OCI-M2 (cell line): ENCODE measurements at regions not wholly inside any gene's neighbourhood (a gene's known extent, or its start where the extent isn't known, plus 50 kb on each side); places are given as distances from the start of the nearest gene placed in this dataset.
A peak's percentile ranks its signal among the peaks of the same experiment; 100 is the strongest.

Experiments
- DNase-seq: peaks from one replicate; lab custom pipeline; 2025; ENCODE audit not compliant: unreplicated experiment; lab: John Stamatoyannopoulos, UW

DNA sequence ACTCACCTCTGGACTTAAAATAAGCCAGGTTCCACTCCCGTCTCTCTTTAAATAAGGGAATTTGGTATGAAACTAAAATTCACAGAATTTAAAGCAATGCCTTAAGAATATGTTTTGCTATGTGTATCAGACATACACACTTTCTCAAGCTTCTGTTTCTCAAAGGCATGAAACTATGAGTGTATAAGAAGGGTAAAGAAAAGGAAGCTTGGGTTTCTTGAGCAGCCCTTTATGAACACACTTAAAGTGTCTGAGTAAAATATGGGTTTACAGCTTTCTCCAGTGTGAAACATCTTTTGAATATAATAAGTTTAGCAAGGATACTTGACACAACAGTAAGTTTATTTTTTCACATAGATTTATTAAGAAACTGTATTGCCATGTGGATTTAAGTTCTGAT, 370.5 kb downstream of the TMA16 start:
- no peak for DNase-seq

DNA sequence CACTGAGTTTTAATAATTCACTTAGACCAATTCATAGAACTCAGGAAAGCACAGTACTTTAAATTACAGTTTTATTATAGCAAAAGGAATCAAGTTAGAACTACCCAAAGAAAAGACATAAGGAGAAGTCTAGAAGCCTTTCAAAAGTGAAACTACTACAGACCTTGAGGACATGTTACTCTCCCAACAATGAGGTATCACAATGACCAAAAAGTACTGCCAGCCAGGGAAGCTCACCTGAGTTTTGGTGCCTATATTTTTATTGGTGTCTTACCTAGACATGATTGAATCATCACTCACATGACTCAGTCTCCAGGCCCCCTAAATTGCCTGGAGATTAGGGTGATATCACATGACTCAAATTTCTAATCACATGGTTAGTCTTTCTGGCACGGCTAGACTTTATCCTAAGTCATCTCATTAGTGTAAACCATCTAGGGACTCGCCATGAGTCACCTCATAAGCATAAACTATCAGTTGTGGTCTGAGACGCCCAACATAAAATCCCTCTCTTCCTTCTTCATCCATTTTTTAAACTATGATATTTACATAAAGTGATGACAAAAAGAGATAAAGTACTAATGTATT, 372.3 kb downstream of the TMA16 start:
- no peak for DNase-seq

DNA sequence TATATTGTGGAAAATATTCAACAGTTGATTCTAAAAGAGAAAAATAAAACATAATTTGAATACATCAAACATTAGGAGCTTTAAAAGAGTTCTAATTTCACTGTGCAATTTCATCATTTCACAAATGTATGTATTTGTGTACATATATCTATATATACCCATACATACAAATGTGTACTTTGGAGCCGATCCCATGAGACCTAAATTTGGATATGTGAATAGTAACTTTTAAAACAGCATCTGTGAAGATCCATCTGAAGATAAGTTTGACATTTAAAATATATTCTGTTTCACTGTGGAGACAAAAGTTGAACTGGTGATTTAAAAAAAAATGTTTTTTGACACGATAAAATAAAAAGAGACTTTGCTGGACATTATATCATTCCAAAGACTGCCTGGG, 374.0 kb downstream of the TMA16 start:
- no peak for DNase-seq

DNA sequence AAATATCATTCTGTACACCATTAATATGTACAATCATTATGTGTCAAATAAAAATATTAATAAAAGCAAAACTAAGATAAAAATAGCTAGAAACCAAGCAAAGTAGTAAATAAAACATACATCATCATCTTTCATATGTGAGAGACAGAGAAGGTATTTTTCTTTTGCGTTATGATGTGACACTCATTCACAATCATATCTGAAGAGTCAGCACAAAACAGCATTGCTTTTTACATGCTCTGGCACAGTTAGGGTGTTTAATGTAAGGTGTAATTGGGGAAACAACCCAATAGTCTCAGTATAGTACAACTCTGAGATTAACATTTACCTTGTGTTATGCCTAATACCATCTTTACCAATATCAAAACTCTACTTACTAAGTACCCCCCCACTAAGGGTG, 376.6 kb downstream of the TMA16 start:
- DNase-seq, result no peak

DNA sequence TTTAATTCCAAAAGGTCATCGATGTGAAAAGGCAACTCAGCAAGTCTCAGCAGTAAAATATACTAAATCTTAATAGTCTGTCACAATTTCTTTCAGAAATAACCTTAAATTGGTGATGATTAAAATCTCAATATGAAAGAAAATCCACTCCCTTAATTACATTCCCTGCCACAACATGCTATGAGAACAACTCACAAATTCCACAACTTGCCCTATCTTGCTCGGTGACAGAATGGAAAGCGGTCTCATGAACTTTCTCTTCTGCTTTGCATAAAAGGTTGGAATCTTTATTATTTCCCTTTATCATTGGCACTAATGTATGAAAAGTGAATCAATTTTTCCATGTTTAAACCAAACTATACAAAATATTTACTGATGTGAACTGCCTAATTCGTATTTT, 380.8 kb downstream of the TMA16 start:
- DNase-seq, result no peak

DNA sequence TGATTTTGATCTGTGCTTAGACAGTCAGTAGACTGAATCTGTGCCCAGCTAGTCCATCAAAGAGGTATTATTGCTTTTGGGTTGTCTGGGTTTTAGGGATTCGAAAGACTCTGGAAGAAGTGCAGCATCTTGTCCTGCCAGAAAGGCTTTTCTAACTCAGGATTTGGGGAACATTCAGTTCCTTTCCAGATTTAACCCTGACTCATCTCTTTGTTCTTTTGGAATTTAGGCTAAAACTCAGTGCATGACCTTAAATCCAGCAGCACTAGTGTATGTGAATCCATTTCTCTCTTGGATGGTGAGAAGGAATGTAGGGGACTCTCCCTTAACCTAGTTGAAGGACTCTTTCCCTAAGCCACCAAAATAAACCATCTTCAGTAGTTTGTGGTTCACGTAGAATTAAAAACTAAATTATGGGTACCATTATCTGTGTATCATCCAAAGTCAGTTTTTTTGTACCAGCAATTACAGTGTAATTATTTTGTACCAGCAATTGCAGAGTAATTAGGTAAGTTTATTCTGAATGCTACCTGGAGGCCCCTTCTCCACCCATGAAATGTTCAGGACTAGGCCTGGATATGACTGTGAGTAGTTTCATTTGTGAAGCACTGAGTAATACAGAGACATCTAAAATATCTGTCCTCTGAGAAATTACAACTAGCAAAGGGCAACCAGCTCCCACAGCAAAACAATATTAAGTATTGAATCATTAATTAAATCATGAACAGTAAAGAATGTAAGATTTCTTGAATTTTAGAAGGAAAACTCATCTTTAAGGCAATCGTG, 384.0 kb downstream of the TMA16 start:
- DNase-seq, result no peak

DNA sequence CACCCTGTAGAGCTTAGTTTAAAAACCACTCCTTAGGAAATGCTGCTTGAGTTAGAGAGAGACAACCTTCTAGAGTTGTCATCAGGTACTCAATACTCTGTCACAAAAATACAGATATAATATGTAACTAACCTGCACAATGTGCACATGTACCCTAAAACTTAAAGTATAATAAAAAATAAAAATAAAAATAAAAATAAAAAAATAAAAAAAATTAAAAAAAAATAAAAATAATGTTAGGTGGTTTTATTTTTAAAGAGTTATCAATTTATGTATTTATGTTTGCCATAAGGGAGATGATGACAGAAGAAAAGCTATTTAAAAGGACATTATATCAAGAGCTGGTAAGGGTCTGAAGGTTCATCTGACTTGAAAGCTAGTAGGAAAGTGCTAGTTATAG, 397.9 kb downstream of the TMA16 start:
- DNase-seq, result no peak

DNA sequence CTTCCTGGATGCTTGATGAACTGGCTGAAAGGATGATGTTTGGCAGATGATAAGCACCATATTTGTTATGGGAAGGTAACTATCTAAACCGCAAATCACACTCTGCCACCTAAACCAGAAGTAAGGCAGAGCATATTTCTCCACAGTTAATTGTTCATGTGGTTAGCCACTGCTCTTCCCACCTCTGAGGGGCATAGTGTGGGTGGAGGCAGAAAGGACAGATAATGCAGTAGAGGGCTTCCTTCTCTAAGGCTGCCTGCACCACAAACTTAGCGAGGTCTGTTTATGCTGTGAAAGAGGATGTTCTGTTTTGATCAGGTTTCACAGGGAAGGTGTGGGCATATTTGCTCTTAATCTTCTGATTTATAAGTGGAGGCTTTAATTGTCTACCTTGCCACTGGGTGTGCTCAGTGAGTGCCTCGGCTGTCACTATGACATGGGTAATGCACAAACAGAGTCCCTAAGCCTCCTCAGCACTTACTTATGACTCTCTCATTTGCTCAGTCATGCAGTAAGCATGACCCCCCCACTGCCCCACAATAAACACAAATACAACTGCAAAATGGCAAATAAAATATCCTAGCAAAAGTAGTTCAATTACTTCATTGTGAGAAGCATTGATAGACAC, 401.0 kb downstream of the TMA16 start:
- peak; percentile 28 for DNase-seq

DNA sequence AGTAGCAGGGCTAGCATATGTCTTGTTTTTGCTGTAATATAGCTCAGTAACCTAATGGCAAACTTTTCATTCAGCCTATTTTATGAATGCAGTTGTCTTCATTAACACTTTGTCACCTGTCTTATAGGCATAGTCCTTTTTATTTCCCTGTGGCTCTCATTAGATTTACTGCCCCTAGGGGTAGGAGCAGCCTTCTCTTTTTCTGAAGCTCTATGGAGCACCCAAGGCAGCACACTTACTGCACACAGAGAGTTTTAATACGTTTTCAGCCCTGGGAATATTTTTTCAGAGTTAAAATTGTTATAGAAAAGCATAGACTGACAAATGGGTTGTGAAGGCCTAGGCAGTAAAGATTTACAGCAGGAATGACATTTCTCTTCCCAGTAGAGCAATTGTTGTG, 406.8 kb downstream of the TMA16 start:
- no peak for DNase-seq

DNA sequence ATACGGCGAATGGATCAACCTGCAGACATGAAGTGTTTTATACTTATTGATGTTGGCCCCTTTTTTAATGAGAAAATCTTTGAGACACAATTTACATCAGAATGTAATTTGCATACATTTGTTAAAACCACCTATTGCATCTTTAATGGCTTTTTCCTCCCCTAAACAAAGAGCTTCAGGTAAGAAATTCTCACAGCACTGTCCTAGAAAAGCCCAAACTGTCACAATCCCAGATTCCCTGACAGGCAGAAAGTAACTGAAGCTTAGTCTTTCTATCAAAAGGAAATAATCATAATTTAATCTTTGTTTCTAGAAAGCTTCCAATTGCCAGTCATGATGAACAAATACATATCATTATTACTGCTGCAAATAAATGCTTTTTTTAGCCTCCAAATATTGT, 407.9 kb downstream of the TMA16 start:
- DNase-seq, result no peak

DNA sequence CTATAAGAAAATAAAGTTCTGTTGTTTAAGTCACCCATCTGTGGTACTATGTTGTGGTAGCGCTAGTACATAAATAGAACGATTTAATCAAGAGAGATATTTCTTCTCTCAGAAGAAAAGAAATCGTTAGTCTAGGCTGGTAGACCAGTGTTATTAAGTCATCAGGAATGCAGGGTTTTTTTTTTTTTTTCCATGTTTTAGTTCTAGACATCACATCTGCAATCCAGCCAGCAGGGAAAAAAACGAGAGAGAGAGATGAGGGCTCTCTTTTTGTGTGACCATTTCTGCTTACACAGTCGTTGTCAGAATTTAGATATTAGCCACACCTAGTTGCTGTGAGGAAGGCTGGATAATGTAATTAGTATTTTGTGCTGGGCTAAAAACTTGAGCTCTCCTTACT, 417.4 kb downstream of the TMA16 start:
- no peak for DNase-seq

DNA sequence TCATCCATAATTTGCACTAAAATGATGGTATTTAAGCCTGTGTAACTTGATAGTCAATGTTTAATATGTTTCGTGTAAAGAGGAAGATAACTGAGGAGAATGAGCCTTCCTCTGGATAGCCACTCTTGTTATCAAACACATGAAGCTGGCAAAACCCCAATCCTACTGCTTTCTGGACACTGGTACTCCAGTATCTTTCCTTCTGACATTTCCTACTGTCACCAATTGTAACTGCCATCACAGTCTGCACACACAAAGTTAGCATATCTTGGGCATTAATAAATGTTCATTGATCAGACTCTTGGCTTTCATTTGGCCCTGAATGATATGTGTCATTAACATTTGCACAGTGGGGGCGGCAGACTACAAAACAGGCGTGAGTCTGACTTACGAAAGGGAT, 419.1 kb downstream of the TMA16 start:
- no peak for DNase-seq

DNA sequence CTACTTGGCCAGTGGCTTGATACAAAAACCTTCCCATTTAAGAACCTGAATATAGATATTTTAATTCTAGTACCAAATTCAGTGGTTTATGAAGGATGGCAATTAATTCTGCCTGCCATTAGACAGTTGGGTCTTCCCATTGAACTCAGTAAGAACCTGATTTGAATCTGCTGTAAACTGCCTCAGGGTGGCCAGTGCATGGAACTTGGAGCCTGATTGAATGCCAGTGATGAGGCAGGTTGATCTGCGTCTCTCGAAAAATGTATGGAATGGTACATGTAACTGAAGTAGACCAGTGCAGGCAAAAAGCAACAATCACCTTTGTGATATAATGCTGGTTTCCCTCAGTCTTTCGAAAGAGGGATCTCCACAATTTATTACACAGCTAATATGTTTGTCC, 421.4 kb downstream of the TMA16 start:
- DNase-seq, result no peak

DNA sequence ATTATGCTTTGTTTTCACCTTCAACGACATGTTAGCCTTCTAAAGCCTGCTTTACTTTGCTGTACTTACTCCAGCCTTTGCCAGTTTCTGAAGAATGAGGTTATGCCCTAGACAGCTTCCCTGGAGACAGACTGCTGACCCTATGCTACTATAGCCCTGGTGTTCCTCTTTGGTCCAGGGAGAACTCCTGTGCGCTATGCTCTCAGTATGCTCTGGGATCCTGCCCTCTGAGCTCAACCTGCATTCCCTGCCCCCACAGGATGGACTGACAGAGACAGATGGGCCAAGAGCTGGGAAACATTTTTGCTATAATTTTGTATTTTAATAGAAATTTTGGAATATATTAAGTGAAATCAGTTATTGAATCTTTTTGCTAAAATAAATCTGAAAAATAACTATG, 425.9 kb downstream of the TMA16 start:
- DNase-seq, result no peak

DNA sequence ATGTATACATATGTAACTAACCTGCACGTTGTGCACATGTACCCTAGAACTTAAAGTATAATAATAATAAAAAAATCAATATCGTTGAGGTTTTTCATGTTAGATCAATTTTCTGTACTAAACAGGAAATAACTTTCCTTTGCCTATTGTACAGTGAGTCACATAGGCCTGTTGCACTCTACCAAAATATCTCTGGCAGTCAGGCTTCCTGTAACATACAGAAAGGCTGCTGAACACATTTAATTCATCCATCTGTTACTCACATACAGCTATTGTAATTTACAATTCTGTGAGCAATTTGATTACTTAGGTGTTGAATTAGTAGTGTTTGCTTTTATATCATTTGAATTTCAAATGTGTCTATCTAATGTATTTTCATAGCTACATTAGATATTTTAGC, 427.8 kb downstream of the TMA16 start:
- DNase-seq, result no peak

DNA sequence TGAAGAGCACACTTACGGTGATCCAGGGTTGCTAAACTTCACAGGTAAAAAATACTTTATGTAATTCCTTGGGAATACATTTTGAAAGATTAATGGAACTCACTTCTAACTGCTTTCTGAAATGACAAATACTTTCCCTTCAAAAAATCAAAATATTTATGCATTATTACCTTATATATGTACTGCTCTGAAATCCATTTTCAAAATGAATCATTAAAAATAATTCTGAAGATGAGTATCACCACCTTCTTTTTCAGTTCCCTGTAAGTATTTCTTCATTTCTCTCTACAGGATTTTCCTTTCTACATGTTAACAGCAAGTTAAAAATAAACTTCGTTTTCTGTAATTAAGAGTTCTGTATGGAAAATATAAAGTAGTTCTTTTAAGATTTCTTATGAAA, 428.6 kb downstream of the TMA16 start:
- no peak for DNase-seq

DNA sequence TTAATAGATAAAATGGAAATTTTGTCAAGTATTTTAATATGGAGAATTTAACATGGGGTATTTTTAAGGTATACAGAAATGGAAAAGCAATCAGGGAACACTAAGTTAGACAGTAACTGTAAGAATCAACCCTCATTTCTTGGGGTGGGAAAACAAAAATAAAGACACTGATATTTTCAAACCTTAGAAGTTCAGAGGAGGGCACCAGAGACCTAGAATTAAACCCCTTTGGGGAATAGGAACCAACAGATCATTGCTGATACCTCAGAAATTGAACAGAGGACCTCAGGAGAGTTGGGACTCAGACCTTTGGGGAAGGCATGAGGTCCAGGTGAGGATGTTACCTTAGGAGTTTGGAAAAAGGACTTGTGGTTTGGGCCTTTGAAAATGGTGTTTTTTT, 435.6 kb downstream of the TMA16 start:
- no peak for DNase-seq

DNA sequence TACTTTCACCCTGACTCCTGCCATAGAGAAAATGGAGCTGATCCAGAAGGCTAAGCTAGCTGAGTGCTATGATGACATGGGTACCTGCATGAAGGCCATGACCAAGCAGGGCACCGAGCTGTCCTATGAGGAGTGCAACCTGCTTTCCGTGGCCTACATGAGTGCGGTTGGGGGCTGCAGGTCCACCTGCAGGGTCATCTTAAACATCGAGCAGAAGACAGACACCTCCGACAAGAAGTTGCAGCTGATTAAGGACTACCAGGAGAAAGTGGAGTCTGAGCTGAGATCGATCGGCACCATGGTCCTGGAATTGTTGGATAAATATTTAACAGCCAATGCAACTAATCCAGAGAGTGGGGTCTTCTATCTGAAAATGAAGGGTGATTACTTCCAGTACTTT, 438.0 kb downstream of the TMA16 start:
- DNase-seq, result no peak

DNA sequence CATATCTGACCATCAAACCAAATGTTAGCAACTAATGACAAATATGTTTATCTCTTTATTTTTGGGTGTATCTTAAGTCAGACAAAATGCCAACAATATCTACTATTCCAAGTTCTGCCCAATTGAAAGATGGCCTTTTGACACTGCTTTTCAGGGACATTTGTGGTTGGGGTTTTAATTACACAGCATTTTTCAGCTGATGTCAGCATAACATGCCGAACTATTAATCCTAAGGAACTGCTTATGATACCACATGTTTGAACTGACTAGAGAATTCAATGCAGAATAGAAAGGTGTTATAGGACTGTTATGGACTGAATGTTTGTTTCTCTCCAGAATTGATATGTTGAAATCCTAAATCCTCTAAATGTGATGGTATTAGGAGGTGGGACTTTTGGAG, 445.1 kb downstream of the TMA16 start:
- no peak for DNase-seq

DNA sequence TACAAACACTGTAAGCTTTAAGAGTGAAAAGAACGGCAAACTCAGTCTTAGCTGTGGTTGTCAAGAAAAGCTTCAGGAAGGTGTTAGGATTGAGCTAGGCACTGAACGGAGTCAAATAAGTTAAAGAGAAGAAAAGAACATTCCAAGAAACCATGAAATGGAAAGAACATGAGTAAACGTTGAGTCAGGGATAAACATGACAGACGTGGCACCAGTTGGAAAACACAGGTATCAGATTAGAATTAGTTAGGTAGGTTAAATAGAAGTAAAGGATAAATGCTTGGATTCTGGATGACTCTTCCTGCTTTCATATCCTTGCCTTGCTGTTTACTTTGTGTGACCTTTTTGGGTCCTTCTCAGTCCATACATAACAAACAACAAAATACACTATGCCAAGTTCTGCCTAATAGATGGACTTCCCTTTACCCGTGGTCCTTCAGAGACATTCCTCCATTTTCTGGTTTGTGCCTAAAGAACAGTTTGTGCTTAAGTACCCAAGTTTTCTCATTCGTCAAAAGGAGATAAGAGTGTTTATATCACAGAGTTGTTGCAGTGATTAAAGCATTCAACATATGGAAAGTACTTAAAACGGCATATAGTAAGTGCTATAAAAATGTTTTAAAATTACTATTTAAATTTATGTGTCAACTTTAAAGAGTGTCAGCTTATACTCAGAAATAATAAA, 446.9 kb downstream of the TMA16 start:
- DNase-seq, result no peak

DNA sequence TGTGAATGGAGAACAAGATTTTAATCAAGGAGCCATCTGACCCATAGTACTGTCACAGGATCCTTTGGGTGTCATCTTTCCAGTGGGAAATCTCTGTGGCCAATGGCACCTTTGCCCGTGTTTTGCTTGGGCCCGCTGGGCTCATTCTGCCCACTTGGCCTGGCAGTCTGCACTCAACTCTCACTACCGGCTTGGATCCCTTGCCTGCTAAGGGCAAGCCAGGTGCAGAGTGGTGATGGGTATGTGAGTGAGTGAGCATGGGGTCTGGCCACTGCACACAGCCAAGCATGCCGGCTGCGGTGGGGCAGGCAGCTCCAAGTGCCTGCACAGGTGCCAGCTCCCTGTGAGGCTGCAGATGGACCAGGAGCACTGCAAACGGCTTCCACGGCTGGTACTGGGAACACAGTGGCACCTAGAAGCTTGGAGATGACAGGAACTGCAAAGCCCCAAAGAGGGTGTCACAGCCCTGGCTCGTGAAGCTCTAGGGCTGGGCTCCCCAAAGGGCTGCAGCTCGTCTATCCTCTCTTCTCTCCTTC, 454.5 kb downstream of the TMA16 start:
- no peak for DNase-seq
